IMR-90 (cell line): ENCODE measurements at regions not wholly inside any gene's neighbourhood (a gene's known extent, or its start where the extent isn't known, plus 50 kb on each side); places are given as distances from the start of the nearest gene placed in this dataset.
A peak's percentile ranks its signal among the peaks of the same experiment; 100 is the strongest.

Experiments used
- ATAC-seq: fragments of 200-7000 bp; cut with Tn5 transposase; 2 replicates; pipeline ENCODE4 v1.9.1; 2020; ENCODE audit warnings: low read depth, mild to moderate bottlenecking, moderate library complexity
- BruUV-seq: library from RNA; stranded (reverse); fragments of 400-500 nt; replicated peaks from 2 replicates; lab custom pipeline; 2021; lab: Mats Ljungman, UMichigan
- CTCF ChIA-PET: fragments of 300-600 bp; formaldehyde crosslinking; extraction: SDS; loops from one replicate; lab custom pipeline; 2021; ENCODE audit warnings: antibody characterized with exemption; lab: Yijun Ruan, JAX
- POLR2A ChIA-PET: fragments of 300-600 bp; sonication (Branson Sonifier 250); formaldehyde crosslinking; loops from one replicate; lab custom pipeline; 2022; ENCODE audit warnings: antibody characterized with exemption; ENCODE audit not compliant: unreplicated experiment; lab: Charles Lee
- DNase-seq: peaks from one replicate; pipeline ENCODE4 v3.0.0; 2013
- H2AFZ ChIP-seq: replicated peaks from 2 replicates; pipeline ENCODE3; 2013; ENCODE audit warnings: low read length, mild to moderate bottlenecking; ENCODE audit not compliant: poor library complexity
- H2AK5ac ChIP-seq: 2 replicates; pipeline ENCODE4 v1.6.1; 2013; ENCODE audit warnings: low read depth, low read length, inconsistent platforms
- H2AK9ac ChIP-seq: replicated peaks from 2 replicates; pipeline ENCODE3; 2013; ENCODE audit warnings: mild to moderate bottlenecking, low read depth, low read length, moderate library complexity; ENCODE audit not compliant: poor library complexity
- H2BK120ac ChIP-seq: 2 replicates; pipeline ENCODE4 v1.6.1; 2013; ENCODE audit warnings: low read depth, low read length, inconsistent platforms
- H2BK15ac ChIP-seq: 3 replicates; pipeline ENCODE4 v1.6.1; 2013; ENCODE audit warnings: low read depth, low read length, inconsistent platforms
- H2BK20ac ChIP-seq: 2 replicates; pipeline ENCODE4 v1.6.1; 2013; ENCODE audit warnings: low read depth, mild to moderate bottlenecking, inconsistent platforms, low read length, moderate library complexity
- H2BK5ac ChIP-seq: 2 replicates; pipeline ENCODE4 v1.6.1; 2013; ENCODE audit warnings: mild to moderate bottlenecking, low read depth, low read length, inconsistent platforms; ENCODE audit not compliant: poor library complexity, severe bottlenecking
- H3K14ac ChIP-seq: replicated peaks from 2 replicates; pipeline ENCODE4 v1.6.1; 2013; ENCODE audit warnings: low read depth, low read length, inconsistent platforms
- H3K18ac ChIP-seq: 2 replicates; pipeline ENCODE4 v1.6.1; 2013; ENCODE audit warnings: low read depth, low read length, control low read depth
- H3K23ac ChIP-seq: 2 replicates; pipeline ENCODE4 v1.6.1; 2013; ENCODE audit warnings: low read depth, low read length, inconsistent platforms
- H3K27ac ChIP-seq: 2 replicates; pipeline ENCODE4 v1.5.1; 2013; ENCODE audit warnings: mild to moderate bottlenecking, control low read depth, low read length; ENCODE audit not compliant: insufficient read depth
- H3K27me3 ChIP-seq: 2 replicates; pipeline ENCODE4 v1.6.1; 2013; ENCODE audit warnings: low read length; ENCODE audit not compliant: control insufficient read depth, insufficient read depth
- H3K36me3 ChIP-seq: 2 replicates; pipeline ENCODE4 v1.6.1; 2013; ENCODE audit warnings: low read length, mixed read lengths; ENCODE audit not compliant: control insufficient read depth, insufficient read depth
- H3K4ac ChIP-seq: 2 replicates; pipeline ENCODE4 v1.6.1; 2013; ENCODE audit warnings: low read depth, low read length, inconsistent platforms
- H3K4me1 ChIP-seq: 2 replicates; pipeline ENCODE4 v1.6.1; 2013; ENCODE audit warnings: low read length, mixed read lengths; ENCODE audit not compliant: control insufficient read depth, insufficient read depth
- H3K4me2 ChIP-seq: 2 replicates; pipeline ENCODE4 v1.6.1; 2013; ENCODE audit warnings: low read depth, mild to moderate bottlenecking, control low read depth, low read length, moderate library complexity
- H3K4me3 ChIP-seq: 2 replicates; pipeline ENCODE4 v1.5.1; 2013; ENCODE audit warnings: low read depth, mild to moderate bottlenecking, control low read depth, low read length, moderate library complexity; ENCODE audit not compliant: insufficient read depth
- H3K56ac ChIP-seq: 2 replicates; pipeline ENCODE4 v1.6.1; 2013; ENCODE audit warnings: low read length, inconsistent platforms; ENCODE audit not compliant: insufficient read depth; ENCODE audit errors: extremely low read depth
- H3K79me1 ChIP-seq, 2 experiments: 2 replicates each; pipeline ENCODE4 v1.6.1; 2013; ENCODE audit warnings: low read length in 2 of 2, inconsistent platforms in 1 of 2, low read depth in 1 of 2
- H3K9ac ChIP-seq: 2 replicates; pipeline ENCODE4 v1.6.1; 2013; ENCODE audit warnings: low read depth, low read length, control low read depth
- H3K9me1 ChIP-seq: 2 replicates; pipeline ENCODE4 v1.6.1; 2013; ENCODE audit warnings: low read length, inconsistent platforms; ENCODE audit not compliant: insufficient read depth
- H3K9me3 ChIP-seq: 2 replicates; pipeline ENCODE4 v1.6.1; 2013; ENCODE audit warnings: low read length; ENCODE audit not compliant: control insufficient read depth, insufficient read depth
- H4K20me1 ChIP-seq: 2 replicates; pipeline ENCODE4 v1.6.1; 2013; ENCODE audit warnings: low read length, inconsistent platforms; ENCODE audit not compliant: insufficient read depth
- H4K5ac ChIP-seq: 2 replicates; pipeline ENCODE4 v1.6.1; 2013; ENCODE audit warnings: mild to moderate bottlenecking, low read depth, low read length, control low read depth
- H4K8ac ChIP-seq, 2 experiments: 2 replicates each; pipeline ENCODE4 v1.6.1; 2013; ENCODE audit warnings: low read depth in 2 of 2, low read length in 2 of 2, control low read depth in 1 of 2, inconsistent platforms in 1 of 2
- H4K91ac ChIP-seq: 2 replicates; pipeline ENCODE4 v1.6.1; 2013; ENCODE audit warnings: low read depth, low read length, inconsistent platforms; ENCODE audit not compliant: insufficient read depth
- BHLHE40 ChIP-seq: fragments of 150-350 bp; IDR thresholded peaks from 2 replicates; pipeline ENCODE4 v1.6.1; 2016; ENCODE audit warnings: mild to moderate bottlenecking, low read depth, low read length
- CEBPB ChIP-seq: IDR thresholded peaks from 2 replicates; pipeline ENCODE4 v1.6.1; 2012; ENCODE audit warnings: low read depth, low read length, improper control_type of control experiment
- CHD1 ChIP-seq: IDR thresholded peaks from 2 replicates; pipeline ENCODE4 v1.6.1; 2012; ENCODE audit warnings: low read depth, low read length, improper control_type of control experiment
- CTCF ChIP-seq: conservative IDR thresholded peaks from 2 replicates; pipeline ENCODE4 v1.5.1; 2012; ENCODE audit warnings: mild to moderate bottlenecking, low read depth, low read length, improper control_type of control experiment
- FOS ChIP-seq: fragments of 150-350 bp; IDR thresholded peaks from 2 replicates; pipeline ENCODE4 v1.6.1; 2016; ENCODE audit warnings: low read depth, low read length
- MAFK ChIP-seq: IDR thresholded peaks from 2 replicates; pipeline ENCODE4 v1.6.1; 2012; ENCODE audit warnings: low read depth, low read length, improper control_type of control experiment
- MAZ ChIP-seq: IDR thresholded peaks from 2 replicates; pipeline ENCODE4 v1.6.1; 2012; ENCODE audit warnings: low read depth, mild to moderate bottlenecking, low read length, improper control_type of control experiment, moderate library complexity, borderline replicate concordance
- MXI1 ChIP-seq: IDR thresholded peaks from 2 replicates; pipeline ENCODE4 v1.6.1; 2012; ENCODE audit warnings: low read depth, mild to moderate bottlenecking, low read length, moderate library complexity, borderline replicate concordance
- NFE2L2 ChIP-seq: fragments of 150-350 bp; IDR thresholded peaks from 2 replicates; pipeline ENCODE4 v1.6.1; 2016; ENCODE audit warnings: low read depth, mild to moderate bottlenecking, low read length
- POLR2A ChIP-seq: IDR thresholded peaks from 2 replicates; pipeline ENCODE4 v1.6.1; 2012; ENCODE audit warnings: mild to moderate bottlenecking, low read depth, low read length
- RAD21 ChIP-seq: IDR thresholded peaks from 2 replicates; pipeline ENCODE4 v1.6.1; 2012; ENCODE audit warnings: low read length, improper control_type of control experiment
- RCOR1 ChIP-seq: IDR thresholded peaks from 2 replicates; pipeline ENCODE4 v1.6.1; 2012; ENCODE audit warnings: mild to moderate bottlenecking, low read length, improper control_type of control experiment; ENCODE audit not compliant: insufficient replicate concordance
- RFX5 ChIP-seq: IDR thresholded peaks from 2 replicates; pipeline ENCODE4 v1.8.0; 2012; ENCODE audit warnings: low read depth, mild to moderate bottlenecking, low read length, moderate library complexity
- SMC3 ChIP-seq: fragments of 150-350 bp; IDR thresholded peaks from 2 replicates; pipeline ENCODE4 v1.6.1; 2016; ENCODE audit warnings: low read depth, mild to moderate bottlenecking, antibody characterized with exemption, low read length, moderate library complexity
- USF2 ChIP-seq: fragments of 150-350 bp; IDR thresholded peaks from 2 replicates; pipeline ENCODE4 v1.6.1; 2017; ENCODE audit warnings: mild to moderate bottlenecking, antibody characterized with exemption, low read length, low read depth
- WGBS, 2 experiments: methylation state at CpG; one replicate each; pipeline versions ENCODE4 v1.1.5 to v1.1.7; 2013; ENCODE audit warnings: missing lambda C conversion rate in 2 of 2; ENCODE audit not compliant: insufficient read length in 1 of 2; ENCODE audit errors: extremely low coverage in 2 of 2; 5-methylcytosine and 5-hydroxymethylcytosine counted together
- dilution Hi-C: fragments of 300-500 bp; cut with HindIII; formaldehyde crosslinking; loops from one replicate; pipeline ENCODE4 v1.14.3; 2018; ENCODE audit warnings: low sequenced_read_pairs; ENCODE audit not compliant: unreplicated experiment
- in situ Hi-C: fragments of 300-500 bp; cut with MboI; formaldehyde crosslinking; loops from 3 replicates; pipeline ENCODE4 v1.14.3; 2019; ENCODE audit warnings: low sequenced_read_pairs, inconsistent platforms, mixed read lengths
- intact Hi-C: fragments of 100-400 bp; cut with micrococcal nuclease; formaldehyde crosslinking; loops from 2 replicates; pipeline ENCODE4 v1.10.0; 2022

GRCh38 chr5:143987751-143988560 is 176.0 kb downstream of the HMHB1 start:
- DNase-seq = peak; percentile 24
- intact Hi-C loops = no loop called here
- H3K4me1 ChIP-seq = peaks cover 12% of the 10 kb centered on the region
- no peak for TF ChIP-seq CEBPB
- no peak for TF ChIP-seq CTCF
- TF ChIP-seq CHD1 = no peak
- no peak for TF ChIP-seq SMC3
- TF ChIP-seq RAD21 = no peak
- TF ChIP-seq POLR2A = no peak
- TF ChIP-seq RFX5 = no peak
- TF ChIP-seq NFE2L2 = no peak
- TF ChIP-seq BHLHE40 = no peak
- no peak for TF ChIP-seq MAFK
- no peak for TF ChIP-seq MAZ
- TF ChIP-seq MXI1 = no peak
- no peak for TF ChIP-seq RCOR1
- TF ChIP-seq USF2 = no peak
- no peak for TF ChIP-seq FOS

More at GRCh38 chr5:143987751-143988560, 176.0 kb downstream of the HMHB1 start:
- peak overlapping the region; percentile 96; the same call in 1 of the 2 replicates for H3K18ac ChIP-seq
- H3K27ac ChIP-seq = peak overlapping the region; percentile 85; the same call in 1 of the 2 replicates
- no TSS peak for BruUV-seq
- H2BK120ac ChIP-seq = peak overlapping the region; percentile 95
- in situ Hi-C loops (no loop called here), dilution Hi-C loops (no loop called here)
- H2BK15ac ChIP-seq = peak overlapping the region; percentile 66; the same call in 2 of the 3 replicates
- peak overlapping the region; percentile 61 for H3K14ac ChIP-seq
- H4K5ac ChIP-seq = peak overlapping the region; percentile 64; the same call in 1 of the 2 replicates
- no peak overlapping the region for H3K4me3 ChIP-seq
- peak overlapping the region; percentile 97 for H4K91ac ChIP-seq
- no peak for ATAC-seq
- H4K20me1 ChIP-seq = no peaks in the 10 kb centered on the region
- peak overlapping the region; percentile 1; the same call in 1 of the 2 replicates for H3K23ac ChIP-seq
- no peak overlapping the region for H3K9ac ChIP-seq
- no peaks in the 10 kb centered on the region for H3K27me3 ChIP-seq
- H3K4me2 ChIP-seq = no peak overlapping the region
- peak overlapping the region; percentile 100 for H2BK5ac ChIP-seq
- H3K79me1 ChIP-seq = no peaks in the 10 kb centered on the region
- peaks cover 7% of the 10 kb centered on the region; the same call in 1 of the 2 replicates for H3K9me1 ChIP-seq
- peak overlapping the region; percentile 70 to 89; a peak in 3 of 4 replicates for H4K8ac ChIP-seq
- H3K36me3 ChIP-seq = no peaks in the 10 kb centered on the region
- H3K56ac ChIP-seq = peak overlapping the region; percentile 32; the same call in 1 of the 2 replicates
- ChIA-PET POLR2A (no interaction called here), CTCF (interaction anchor here (0.5 kb wide), 1 partner anchor 20 kb away, joined by 4 read pairs; no protein-coding TSS in a partner anchor)
- H2AK9ac ChIP-seq = no peak overlapping the region
- no peaks in the 10 kb centered on the region for H3K9me3 ChIP-seq
- H3K4ac ChIP-seq = peak overlapping the region; percentile 97
- no CpG with 5 or more reads among the region's 3 CpGs for WGBS, 2 experiments
- peak overlapping the region; percentile 99 for H2AK5ac ChIP-seq
- peak overlapping the region; percentile 87 for H2BK20ac ChIP-seq
- no peak overlapping the region for H2AFZ ChIP-seq
